ENCODE measurements at regions not wholly inside any gene's neighbourhood (a gene's known extent, or its start where the extent isn't known, plus 50 kb on each side); places are given as distances from the start of the nearest gene placed in this dataset.
"Not testable (repeated sequence)": the region's sequence is repeated elsewhere in the genome, so short reads cannot be mapped to it uniquely, and the experiment has no call there.

GRCh38 chr11:15850335-15850734 lies 506.0 kb downstream of the SOX6 start:
- TF ChIP-seq, protein P1, sequence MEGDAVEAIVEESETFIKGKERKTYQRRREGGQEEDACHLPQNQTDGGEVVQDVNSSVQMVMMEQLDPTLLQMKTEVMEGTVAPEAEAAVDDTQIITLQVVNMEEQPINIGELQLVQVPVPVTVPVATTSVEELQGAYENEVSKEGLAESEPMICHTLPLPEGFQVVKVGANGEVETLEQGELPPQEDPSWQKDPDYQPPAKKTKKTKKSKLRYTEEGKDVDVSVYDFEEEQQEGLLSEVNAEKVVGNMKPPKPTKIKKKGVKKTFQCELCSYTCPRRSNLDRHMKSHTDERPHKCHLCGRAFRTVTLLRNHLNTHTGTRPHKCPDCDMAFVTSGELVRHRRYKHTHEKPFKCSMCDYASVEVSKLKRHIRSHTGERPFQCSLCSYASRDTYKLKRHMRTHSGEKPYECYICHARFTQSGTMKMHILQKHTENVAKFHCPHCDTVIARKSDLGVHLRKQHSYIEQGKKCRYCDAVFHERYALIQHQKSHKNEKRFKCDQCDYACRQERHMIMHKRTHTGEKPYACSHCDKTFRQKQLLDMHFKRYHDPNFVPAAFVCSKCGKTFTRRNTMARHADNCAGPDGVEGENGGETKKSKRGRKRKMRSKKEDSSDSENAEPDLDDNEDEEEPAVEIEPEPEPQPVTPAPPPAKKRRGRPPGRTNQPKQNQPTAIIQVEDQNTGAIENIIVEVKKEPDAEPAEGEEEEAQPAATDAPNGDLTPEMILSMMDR (IDR thresholded peaks at IDR 0.05), result not testable (repeated sequence)
- TF ChIP-seq POLR2A, POLR2AphosphoS5 (IDR thresholded peaks at IDR 0.05): not testable (repeated sequence)

Measured in breast epithelium (tissue), 3 donors.